ENCODE measurements at regions not wholly inside any gene's neighbourhood (a gene's known extent, or its start where the extent isn't known, plus 50 kb on each side); places are given as distances from the start of the nearest gene placed in this dataset.
A peak's percentile ranks its signal among the peaks of the same experiment; 100 is the strongest.
"Not testable (repeated sequence)": the region's sequence is repeated elsewhere in the genome, so short reads cannot be mapped to it uniquely, and the experiment has no call there.

- TF ChIP-seq REST (IDR thresholded peaks at IDR 0.05; ENCODE audit: borderline replicate concordance) (peak; percentile 36; the same call in 1 of the 2 replicates), REST (CRISPR knock-in tag; IDR thresholded peaks at IDR 0.05; ENCODE audit: low read depth) (no peak)
Observed at GRCh38 chr16:52912565-52913173, 140.0 kb downstream of the CHD9NB start (continued).

GRCh38 chr16:52908057-52908456 lies 144.6 kb downstream of the CHD9NB start:
- H3K79me2 ChIP-seq (ENCODE audit: control insufficient read depth, insufficient read depth, low read length); H3K9me3 ChIP-seq (replicated peaks; ENCODE audit: control insufficient read depth, insufficient read depth, low read depth, low read length); H2AFZ ChIP-seq (ENCODE audit: low read depth, low read length); intact Hi-C loops (cut with micrococcal nuclease); FAIRE-seq; CTCF ChIA-PET (ENCODE audit: low intra/inter-chr PET ratio); POLR2A ChIA-PET; H3K4me1 ChIP-seq (replicated peaks in 1 of 2; ENCODE audit: control insufficient read depth in 2 of 2, insufficient read depth in 2 of 2, low read length in 2 of 2); DNase-seq (ENCODE audit: extremely low read depth in 1 of 4, low spot score in 3 of 4); ATAC-seq; H3K9ac ChIP-seq (ENCODE audit: insufficient read depth in 1 of 2, low read depth in 2 of 2, low read length in 2 of 2); H4K20me1 ChIP-seq (replicated peaks; ENCODE audit: control insufficient read depth, insufficient read depth, low read length); H3K27me3 ChIP-seq (ENCODE audit: control insufficient read depth in 2 of 2, insufficient read depth in 2 of 2, low read length in 2 of 2); H3K9me1 ChIP-seq (ENCODE audit: control insufficient read depth, insufficient read depth, low read length); H3K4me2 ChIP-seq (ENCODE audit: insufficient read depth, low read length); H3K27ac ChIP-seq (ENCODE audit: extremely low read depth, low read depth, low read length); H3K4me3 ChIP-seq; BruUV-seq (replicated peaks); in situ Hi-C loops (cut with MboI); H3K36me3 ChIP-seq (ENCODE audit: control insufficient read depth, insufficient read depth, low read length): not testable (repeated sequence)
- 0% methylated on average over 6 of the region's 6 CpGs for WGBS (ENCODE audit: insufficient coverage, low coverage, missing lambda C conversion rate)
